Activated T-helper 1 cell treated with anti-CD3 and anti-CD28 coated beads, Interleukin-12 subunit alpha, Interleukin-12 subunit beta, Interleukin-2, Interleukin-4 antibody, amounts not matched to agents 30 ng/mL and 10 ng/mL and 1 ng/mL, durations not matched to agents 14 hours and 24 hours and 36 hours (primary cell): ENCODE measurements at regions not wholly inside any gene's neighbourhood (a gene's known extent, or its start where the extent isn't known, plus 50 kb on each side); places are given as distances from the start of the nearest gene placed in this dataset.
"Not testable (repeated sequence)": the region's sequence is repeated elsewhere in the genome, so short reads cannot be mapped to it uniquely, and the experiment has no call there.

Source experiments
- DNase-seq: peaks from one replicate; pipeline ENCODE4 v3.0.0; 2021; ENCODE audit warnings: low spot score
- H3K27ac Mint-ChIP-seq: one replicate; pipeline ENCODE4 v1.8.0; 2021; ENCODE audit warnings: mild to moderate bottlenecking, mixed read lengths
- H3K27me3 Mint-ChIP-seq: one replicate; pipeline ENCODE4 v1.8.0; 2022; ENCODE audit warnings: mild to moderate bottlenecking, moderate library complexity, mixed read lengths; ENCODE audit not compliant: insufficient read depth
- H3K36me3 Mint-ChIP-seq: one replicate; pipeline ENCODE4 v1.8.0; 2021; ENCODE audit warnings: low read depth, mixed read lengths
- H3K4me1 Mint-ChIP-seq: one replicate; pipeline ENCODE4 v1.8.0; 2021; ENCODE audit warnings: low read depth, mixed read lengths
- H3K4me3 Mint-ChIP-seq: one replicate; pipeline ENCODE4 v1.8.0; 2021; ENCODE audit warnings: mild to moderate bottlenecking, moderate library complexity, mixed read lengths
- H3K9me3 Mint-ChIP-seq: one replicate; pipeline ENCODE4 v1.8.0; 2021; ENCODE audit warnings: mixed read lengths
- intact Hi-C: fragments of 100-400 bp; cut with micrococcal nuclease; formaldehyde crosslinking; loops from one replicate; pipeline ENCODE4 v1.15.1; 2024

DNA sequence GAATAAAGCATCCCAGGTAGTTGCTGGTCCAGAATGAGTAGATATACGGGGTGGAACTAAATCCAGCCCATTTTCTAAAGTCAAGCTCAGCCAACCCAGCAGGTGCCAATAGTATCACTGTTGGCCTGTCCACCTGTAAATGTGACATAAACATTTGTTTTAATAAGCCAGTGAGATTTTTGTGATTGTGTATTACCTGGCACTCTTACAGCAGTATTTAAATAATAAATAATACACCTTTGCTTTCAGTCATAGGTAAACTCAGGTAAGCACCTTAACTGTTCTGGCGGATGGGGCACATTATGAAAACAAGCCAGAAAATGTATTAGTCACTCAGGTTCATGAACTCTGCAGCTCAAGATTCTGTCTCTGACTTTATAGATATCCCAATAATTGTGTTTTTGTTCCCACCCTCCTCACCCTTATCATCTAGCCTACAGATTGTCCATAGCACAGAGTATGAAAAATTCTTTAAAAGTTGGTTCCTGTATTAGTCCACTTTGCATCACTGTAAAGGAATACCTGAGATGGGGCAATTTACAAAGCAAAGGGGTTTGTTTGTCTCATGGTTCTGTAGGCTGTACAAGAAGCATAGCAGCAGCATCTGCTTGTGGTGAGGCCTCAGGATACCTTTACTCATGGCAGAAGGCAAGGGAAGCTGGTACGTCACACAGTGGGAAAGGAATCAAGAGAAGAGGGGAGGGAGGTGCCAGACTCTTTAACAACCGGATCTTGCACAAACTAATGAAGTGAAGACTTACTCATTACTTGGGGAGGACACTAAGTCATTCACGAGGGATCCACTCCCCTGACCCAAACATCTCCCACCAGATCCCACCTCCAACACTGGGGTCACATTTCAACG is 73.0 kb upstream of the CYRIA start:
- H3K4me3 Mint-ChIP-seq = no peak overlapping the region
- intact Hi-C loops = no loop called here
- no peak overlapping the region for H3K27ac Mint-ChIP-seq
- peaks cover 2% of the 10 kb centered on the region for H3K27me3 Mint-ChIP-seq
- H3K36me3 Mint-ChIP-seq = no peaks in the 10 kb centered on the region
- no peaks in the 10 kb centered on the region for H3K9me3 Mint-ChIP-seq
- no peaks in the 10 kb centered on the region for H3K4me1 Mint-ChIP-seq
- no peak for DNase-seq

DNA sequence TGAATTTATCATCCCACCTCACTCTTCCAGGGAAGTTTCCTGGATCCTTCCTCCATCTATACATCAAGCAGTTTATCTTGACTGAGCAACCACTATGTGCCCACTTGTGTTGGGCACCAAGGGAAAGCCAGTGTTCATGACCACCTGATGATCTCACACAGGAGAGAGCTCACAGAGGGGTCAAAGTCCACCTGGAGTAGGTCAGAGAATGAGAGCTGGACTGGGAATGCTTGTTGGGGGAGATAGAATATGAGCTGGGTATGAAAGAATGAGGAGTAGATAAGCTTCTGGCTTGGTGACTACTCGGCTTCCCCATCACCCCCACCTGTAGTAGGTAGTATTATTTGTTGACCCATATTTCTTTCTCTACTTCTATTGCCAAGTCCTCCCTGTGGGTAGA is 72.2 kb upstream of the CYRIA start:
- intact Hi-C loops = no loop called here
- H3K27ac Mint-ChIP-seq = no peak overlapping the region
- no peaks in the 10 kb centered on the region for H3K36me3 Mint-ChIP-seq

DNA sequence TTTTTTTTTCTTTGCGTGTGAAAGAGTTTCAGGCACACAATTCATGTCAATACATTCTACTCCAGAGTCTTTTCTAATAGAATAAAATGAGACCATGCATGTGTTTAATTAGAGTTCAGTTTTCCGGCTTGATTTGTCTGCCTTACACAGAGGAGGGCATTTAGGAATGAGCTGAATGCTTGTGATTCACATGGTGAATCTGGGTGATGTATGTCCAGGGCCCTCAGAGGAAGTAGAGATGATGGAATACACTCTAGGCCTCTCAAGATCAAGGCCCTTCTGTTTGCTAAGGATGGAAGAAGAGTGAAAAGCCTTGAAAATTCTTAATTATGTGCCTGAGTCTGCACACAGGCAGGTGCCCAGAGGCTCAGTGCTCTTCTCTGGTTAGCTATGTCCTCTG is 71.0 kb upstream of the CYRIA start:
- Mint-ChIP-seq H3K4me1 (no peaks in the 10 kb centered on the region), H3K36me3 (no peaks in the 10 kb centered on the region), H3K27ac (no peak overlapping the region), H3K9me3 (no peaks in the 10 kb centered on the region), H3K27me3 (peaks cover 2% of the 10 kb centered on the region), H3K4me3 (no peak overlapping the region)
- intact Hi-C loops = no loop called here
- DNase-seq = no peak

More for the DNA sequence above, 72.2 kb upstream of the CYRIA start:
- Mint-ChIP-seq H3K4me1 (no peaks in the 10 kb centered on the region), H3K9me3 (no peaks in the 10 kb centered on the region), H3K4me3 (no peak overlapping the region), H3K27me3 (peaks cover 2% of the 10 kb centered on the region)
- no peak for DNase-seq

DNA sequence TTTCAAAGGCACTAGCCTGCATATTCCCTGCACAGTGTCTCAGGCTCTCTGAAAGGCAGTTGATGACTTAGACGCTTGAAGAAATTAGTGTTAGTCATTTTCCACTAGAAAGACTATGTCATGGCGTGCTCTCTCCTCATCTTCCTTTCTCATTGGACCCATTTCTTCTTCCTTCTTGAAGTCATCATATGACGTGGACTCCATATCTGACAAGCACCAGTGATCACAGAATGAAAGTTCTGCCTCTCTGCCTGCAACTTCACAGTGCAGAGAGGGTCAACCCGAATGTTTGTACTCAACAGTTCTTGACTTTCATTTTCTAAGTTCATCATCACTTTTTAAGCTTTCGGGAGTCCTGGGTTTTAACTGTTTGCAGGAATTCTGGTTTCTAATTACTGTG is 63.7 kb upstream of the CYRIA start:
- Mint-ChIP-seq H3K4me3 (no peak overlapping the region), H3K4me1 (peaks cover 22% of the 10 kb centered on the region), H3K9me3 (no peaks in the 10 kb centered on the region), H3K27ac (peak overlapping the region; percentile 84), H3K27me3 (peaks cover 4% of the 10 kb centered on the region), H3K36me3 (no peaks in the 10 kb centered on the region)
- no peak for DNase-seq
- intact Hi-C loops = loop anchor here (2.0 kb wide), 1 partner anchor 63 kb away; no protein-coding TSS in a partner anchor

DNA sequence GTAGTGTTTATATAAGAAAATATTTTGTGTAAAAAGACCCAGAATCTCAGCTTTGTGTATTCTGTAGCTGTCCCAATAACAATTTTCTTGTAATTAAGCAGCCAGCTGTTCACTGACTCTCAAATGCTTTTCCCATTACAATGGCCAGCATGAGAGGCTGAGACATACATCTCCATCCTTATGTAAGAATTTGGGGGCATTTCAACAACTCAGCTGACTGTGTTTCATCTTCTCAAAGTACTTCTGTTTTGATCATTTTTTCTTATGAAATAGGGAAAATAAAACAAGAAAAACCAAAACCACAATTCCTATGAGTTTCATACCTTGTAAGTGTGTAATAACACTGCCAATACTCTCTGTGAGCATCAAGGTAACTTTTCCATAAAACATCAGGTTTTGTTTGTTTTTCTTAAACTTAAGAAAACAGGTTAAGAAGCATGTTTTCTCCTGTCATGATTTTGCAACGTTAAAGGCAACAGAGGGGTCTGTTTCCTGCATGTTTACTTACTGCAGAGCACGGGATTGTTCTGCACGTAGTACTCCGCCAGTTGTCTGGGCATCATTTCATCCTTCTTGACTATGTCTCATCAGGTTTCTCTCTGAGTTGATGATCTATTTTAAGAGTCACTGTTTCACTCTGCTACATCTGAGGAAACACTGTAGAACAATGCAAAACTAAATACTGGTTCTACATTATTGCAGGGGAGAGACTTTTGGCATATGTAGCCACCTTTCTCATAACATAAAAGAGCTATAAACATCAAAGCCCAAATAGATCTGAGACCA is 62.9 kb upstream of the CYRIA start:
- Mint-ChIP-seq H3K27ac (peak overlapping the region; percentile 84), H3K4me1 (peaks cover 22% of the 10 kb centered on the region), H3K36me3 (no peaks in the 10 kb centered on the region), H3K4me3 (no peak overlapping the region), H3K9me3 (no peaks in the 10 kb centered on the region), H3K27me3 (peaks cover 4% of the 10 kb centered on the region)
- DNase-seq = no peak
- intact Hi-C loops = loop anchor here (2.0 kb wide), 1 partner anchor 62 kb away; no protein-coding TSS in a partner anchor

DNA sequence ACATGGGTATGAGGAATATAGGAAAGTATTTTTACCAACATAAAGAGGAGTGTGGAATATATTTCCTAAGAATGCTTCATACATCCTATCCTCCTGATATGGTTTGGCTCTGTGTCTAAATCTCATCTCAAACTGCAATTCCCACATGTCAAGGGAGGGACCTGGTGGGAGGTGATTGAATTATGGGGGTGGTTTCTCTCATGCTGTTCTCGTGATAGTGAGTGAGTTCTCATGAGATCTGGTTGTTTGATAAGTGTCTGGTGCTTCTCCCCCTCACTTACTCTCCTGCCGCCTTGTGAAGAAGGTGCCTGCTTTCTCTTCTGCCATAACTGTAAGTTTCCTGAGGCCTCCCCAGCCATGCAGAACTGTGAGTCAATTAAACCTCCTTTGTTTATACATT is 62.2 kb upstream of the CYRIA start:
- peaks cover 22% of the 10 kb centered on the region for H3K4me1 Mint-ChIP-seq
- not testable (repeated sequence) for H3K9me3 Mint-ChIP-seq, H3K27ac Mint-ChIP-seq, H3K36me3 Mint-ChIP-seq, H3K4me3 Mint-ChIP-seq, H3K27me3 Mint-ChIP-seq, DNase-seq
- intact Hi-C loops = loop anchor here (2.0 kb wide), 1 partner anchor 61 kb away; no protein-coding TSS in a partner anchor

DNA sequence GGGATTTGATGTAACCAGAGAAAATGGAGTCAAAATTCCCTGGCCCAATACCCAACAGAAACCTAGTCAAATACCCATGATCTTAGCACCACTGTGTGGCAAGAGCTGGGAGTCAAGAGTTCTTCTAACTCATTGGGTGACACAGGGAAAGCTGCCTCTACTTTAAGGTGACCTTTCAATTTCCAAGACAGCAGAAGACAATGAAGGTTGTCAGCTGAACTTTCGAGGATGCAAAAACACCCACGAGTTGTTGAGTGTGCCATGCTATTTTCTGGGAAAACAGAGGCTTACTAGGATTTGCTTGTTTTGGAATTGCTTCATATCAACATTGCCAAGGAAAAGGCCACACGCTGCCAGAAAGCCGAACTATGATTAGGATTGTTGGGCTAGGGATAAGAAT is 61.6 kb upstream of the CYRIA start:
- Mint-ChIP-seq H3K27me3 (peaks cover 4% of the 10 kb centered on the region), H3K27ac (no peak overlapping the region), H3K9me3 (no peaks in the 10 kb centered on the region), H3K4me1 (peaks cover 22% of the 10 kb centered on the region), H3K36me3 (no peaks in the 10 kb centered on the region), H3K4me3 (no peak overlapping the region)
- intact Hi-C loops = no loop called here
- DNase-seq = no peak

DNA sequence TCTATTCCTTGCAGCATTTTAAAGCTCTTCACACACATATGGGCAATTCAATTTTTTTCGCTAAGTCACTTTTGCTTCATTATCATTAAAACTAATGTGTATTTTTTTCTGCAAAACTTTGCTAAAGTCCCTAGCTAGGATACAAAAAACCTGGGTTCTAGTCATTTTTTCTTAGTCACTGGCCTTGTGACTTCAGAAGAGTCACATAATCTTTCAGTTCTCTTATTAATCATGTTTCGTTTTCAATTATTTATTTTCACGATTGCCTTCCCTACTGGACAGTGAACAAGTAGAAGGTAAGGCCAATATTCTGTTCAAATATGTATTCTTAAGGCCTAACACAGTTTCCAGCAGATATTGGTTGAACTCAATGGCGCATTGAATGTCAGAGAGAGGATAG is 60.9 kb upstream of the CYRIA start:
- Mint-ChIP-seq H3K4me1 (peaks cover 22% of the 10 kb centered on the region), H3K36me3 (no peaks in the 10 kb centered on the region), H3K4me3 (no peak overlapping the region), H3K27me3 (peaks cover 4% of the 10 kb centered on the region), H3K27ac (no peak overlapping the region), H3K9me3 (no peaks in the 10 kb centered on the region)
- intact Hi-C loops = no loop called here
- DNase-seq = no peak

DNA sequence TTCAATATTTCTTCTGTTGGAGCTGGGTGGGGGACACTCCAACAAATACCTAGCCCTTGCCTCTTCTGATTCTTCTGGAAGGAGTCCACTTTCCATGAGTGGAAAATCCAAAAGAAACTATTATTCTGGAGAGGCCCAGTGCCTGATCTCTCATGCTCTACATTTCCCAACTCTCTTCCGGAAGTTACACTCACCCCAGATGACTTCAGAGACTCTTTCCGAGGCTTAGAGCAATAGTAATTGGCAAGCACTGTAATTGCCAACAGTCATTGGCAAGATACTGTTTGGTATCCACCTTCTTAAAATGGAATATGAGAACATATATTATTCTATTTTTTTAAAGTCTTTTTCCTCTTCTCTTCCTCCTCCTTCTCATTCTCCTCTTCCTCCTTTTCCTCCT is 60.5 kb upstream of the CYRIA start:
- H3K27me3 Mint-ChIP-seq = peaks cover 4% of the 10 kb centered on the region
- intact Hi-C loops = no loop called here
- H3K4me1 Mint-ChIP-seq = peaks cover 22% of the 10 kb centered on the region
- no peaks in the 10 kb centered on the region for H3K9me3 Mint-ChIP-seq
- H3K36me3 Mint-ChIP-seq = no peaks in the 10 kb centered on the region
- no peak overlapping the region for H3K4me3 Mint-ChIP-seq
- DNase-seq = no peak
- no peak overlapping the region for H3K27ac Mint-ChIP-seq

DNA sequence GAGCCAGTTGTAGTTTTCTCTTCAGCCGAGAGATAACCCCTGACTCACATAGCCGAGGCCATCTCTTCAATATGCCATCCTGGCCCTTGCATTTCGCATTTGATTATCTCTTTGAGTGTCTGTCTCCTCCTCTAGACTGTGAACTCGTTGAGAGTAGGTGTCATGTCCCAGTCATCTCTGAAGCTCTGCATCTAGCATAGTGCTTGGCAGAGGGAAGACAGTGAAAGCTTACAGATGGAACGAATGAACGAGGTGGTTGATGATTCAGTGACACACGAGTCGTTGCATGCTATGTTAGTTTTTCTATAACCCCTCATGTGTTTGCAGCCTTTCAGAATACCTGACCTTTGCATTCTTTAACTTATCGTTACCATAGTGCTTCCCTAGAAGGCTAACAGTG is 59.9 kb upstream of the CYRIA start:
- H3K36me3 Mint-ChIP-seq = no peaks in the 10 kb centered on the region
- H3K27ac Mint-ChIP-seq = no peak overlapping the region
- H3K4me3 Mint-ChIP-seq = no peak overlapping the region
- H3K27me3 Mint-ChIP-seq = peaks cover 4% of the 10 kb centered on the region
- H3K9me3 Mint-ChIP-seq = no peaks in the 10 kb centered on the region
- H3K4me1 Mint-ChIP-seq = peaks cover 22% of the 10 kb centered on the region
- DNase-seq = no peak
- intact Hi-C loops = loop anchor here (1.0 kb wide), 1 partner anchor 22 kb away; no protein-coding TSS in a partner anchor

DNA sequence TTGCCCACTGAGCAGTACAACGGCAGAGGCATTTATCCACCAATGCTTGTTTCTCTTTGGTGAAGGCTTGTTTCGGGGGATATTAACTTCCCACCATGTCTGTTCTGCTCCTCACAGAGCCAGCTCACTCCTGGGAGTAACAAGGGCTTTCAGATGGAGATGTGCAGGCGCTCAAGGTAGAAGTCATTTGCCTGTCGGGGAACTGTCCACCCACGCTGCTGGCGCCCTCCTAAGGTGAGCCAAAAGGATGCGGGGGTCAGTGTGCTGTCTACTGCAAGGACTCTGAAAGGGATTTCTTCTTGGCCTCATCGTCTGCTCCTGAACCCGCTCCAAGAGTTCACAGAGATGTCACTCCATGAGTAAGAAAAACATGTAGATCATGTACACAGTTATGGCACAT is 57.0 kb upstream of the CYRIA start:
- DNase-seq = no peak
- intact Hi-C loops = no loop called here
- Mint-ChIP-seq H3K27ac (no peak overlapping the region), H3K36me3 (no peaks in the 10 kb centered on the region), H3K4me3 (no peak overlapping the region), H3K27me3 (peaks cover 4% of the 10 kb centered on the region), H3K4me1 (peaks cover 12% of the 10 kb centered on the region), H3K9me3 (no peaks in the 10 kb centered on the region)

DNA sequence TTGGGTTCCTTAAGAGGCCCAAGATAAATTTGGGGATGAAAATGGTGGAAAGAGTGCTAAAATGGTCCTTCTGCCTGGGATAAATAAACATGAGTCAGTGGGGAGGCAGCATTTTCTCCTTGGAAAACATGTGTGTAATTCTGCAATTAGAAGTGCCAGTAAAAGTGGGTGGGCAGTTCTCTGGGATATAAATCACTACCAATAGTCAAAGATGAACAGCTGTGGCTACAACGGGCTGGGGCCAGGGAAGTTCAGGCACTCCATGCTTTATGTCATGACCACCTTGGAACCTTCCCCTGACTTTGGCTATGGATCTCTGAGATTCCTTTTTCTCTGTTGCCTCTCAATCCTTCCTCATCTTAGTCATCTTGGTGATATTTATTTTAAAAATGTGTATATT is 56.5 kb upstream of the CYRIA start:
- no peak for DNase-seq
- Mint-ChIP-seq H3K27me3 (peaks cover 4% of the 10 kb centered on the region), H3K9me3 (no peaks in the 10 kb centered on the region), H3K27ac (no peak overlapping the region), H3K4me3 (no peak overlapping the region), H3K36me3 (no peaks in the 10 kb centered on the region), H3K4me1 (peaks cover 12% of the 10 kb centered on the region)
- intact Hi-C loops = no loop called here

DNA sequence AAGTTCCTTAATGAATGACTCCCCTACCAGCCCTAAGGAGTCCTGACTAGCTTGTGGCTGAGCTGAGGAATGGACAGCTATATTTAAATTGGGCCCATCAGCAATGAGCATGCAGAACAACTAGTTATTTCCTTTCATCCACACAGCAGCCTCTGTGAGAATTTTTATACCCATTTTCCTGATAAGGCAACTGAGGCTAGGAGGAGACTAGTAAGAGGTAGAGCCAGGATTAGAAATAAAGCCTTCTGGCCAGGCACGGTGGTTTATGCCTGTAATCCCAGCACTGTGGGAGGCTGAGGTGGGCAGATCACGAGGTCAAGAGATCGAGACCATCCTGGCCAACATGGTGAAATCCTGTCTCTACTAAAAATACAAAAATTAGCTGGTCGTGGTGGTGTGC is 55.9 kb upstream of the CYRIA start:
- H3K4me3 Mint-ChIP-seq, H3K9me3 Mint-ChIP-seq, H3K27ac Mint-ChIP-seq, intact Hi-C loops, H3K4me1 Mint-ChIP-seq, H3K36me3 Mint-ChIP-seq, H3K27me3 Mint-ChIP-seq, DNase-seq: not testable (repeated sequence)
